ENCODE measurements at regions not wholly inside any gene's neighbourhood (a gene's known extent, or its start where the extent isn't known, plus 50 kb on each side); places are given as distances from the start of the nearest gene placed in this dataset. TPM values are rescaled to one million over a fixed set of nuclear protein-coding genes. Genes with fewer than 3 reads are reported as not detected.
A peak's percentile ranks its signal among the peaks of the same experiment; 100 is the strongest.

- DNase-seq (ENCODE audit: low read depth in 2 of 3, low spot score in 2 of 3): no peak
Observed at GRCh38 chr12:98446682-98447081, 68.7 kb upstream of the TMPO start.

DNA sequence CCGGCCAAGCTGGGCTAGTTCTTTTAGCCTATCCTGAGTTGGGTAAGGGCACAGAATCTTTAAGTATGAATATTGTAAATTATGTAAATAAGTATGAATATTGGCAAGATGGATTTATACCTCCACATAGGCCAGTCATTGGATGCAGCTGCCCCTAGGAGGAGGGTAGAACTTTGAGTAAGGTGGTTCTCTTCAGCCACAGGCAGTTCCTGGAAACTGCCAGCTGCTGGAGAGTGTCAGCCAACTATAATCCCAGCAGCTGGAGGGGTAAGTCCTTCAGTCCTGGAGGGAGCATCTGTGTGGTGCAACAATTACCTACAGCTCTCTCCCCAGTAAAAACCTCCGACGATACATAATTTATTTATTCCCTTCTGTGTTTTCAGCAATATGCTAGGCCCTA, 65.8 kb upstream of the TMPO start:
- DNase-seq (ENCODE audit: low read depth in 2 of 3, low spot score in 2 of 3): no peak

GRCh38 chr12:98453070-98453469, 62.3 kb upstream of the TMPO start:
- DNase-seq (ENCODE audit: low read depth in 2 of 3, low spot score in 2 of 3): no peak

GRCh38 chr12:98453492-98453891, 61.9 kb upstream of the TMPO start:
- DNase-seq (ENCODE audit: low read depth in 2 of 3, low spot score in 2 of 3): no peak

DNA sequence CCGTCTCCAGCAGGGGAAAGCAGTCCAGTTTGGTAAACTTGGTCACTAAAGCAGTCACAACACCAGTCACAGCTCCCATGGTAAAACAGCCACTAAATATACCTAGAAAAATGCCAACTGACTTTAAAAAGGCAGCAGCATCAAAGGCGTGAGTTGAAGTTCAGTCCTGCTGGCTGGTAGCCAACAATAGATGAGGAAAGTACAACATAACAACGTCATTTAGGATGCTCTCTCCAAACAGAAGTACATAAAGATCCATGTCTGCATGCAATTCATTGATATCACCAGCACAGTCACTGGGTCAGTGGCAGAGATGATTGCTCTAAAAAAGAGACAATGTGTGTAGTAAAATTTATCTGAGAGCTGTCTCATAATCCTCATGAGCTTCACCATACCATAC, 59.3 kb upstream of the TMPO start:
- DNase-seq (ENCODE audit: low read depth in 2 of 3, low spot score in 2 of 3): no peak

DNA sequence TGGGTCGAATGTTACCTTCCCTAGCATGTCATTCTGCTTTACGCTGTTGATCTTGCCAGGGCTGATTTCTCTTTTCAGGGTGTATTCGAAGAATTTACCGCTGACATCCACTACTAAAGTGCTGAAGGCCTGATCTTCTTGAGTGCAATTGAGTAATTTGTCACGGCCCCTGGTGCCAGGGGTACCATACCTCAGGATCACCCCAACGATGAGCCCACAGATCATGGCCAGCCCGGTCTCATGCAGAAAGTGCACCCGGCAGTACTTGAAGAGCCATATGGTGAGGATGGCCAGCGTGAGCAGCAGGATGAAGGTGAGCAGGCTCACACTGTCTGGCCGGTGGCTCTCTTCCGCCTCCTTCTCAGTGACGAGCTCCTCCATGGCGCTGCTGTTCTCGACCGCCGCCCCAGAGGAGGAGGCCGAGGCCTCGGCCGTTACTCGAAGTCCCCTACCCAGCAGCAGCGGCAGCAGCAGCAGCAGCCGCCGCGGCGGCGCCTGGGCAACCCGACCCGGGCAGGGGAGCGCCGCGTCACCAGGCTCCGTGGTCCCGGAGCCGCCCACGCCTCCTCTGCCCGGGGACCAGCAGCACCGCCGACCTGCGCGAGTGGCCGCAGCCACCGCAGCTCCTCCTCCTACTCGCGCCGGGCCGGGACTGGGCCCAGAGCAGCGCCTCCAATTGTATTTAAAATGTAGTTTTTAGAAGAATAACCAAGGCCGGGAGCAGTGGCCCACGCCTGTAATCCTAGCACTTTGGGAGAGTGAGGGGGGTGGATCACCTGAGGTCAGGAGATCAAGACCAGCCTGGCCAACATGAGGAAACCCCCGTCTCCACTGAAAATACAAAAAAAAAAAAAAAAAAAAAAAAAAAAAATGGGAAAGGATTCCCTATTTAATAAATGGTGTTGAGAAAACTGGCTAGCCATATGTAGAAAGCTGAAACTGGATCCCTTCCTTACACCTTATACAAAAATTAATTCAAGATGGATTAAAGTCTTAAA, 58.5 kb upstream of the TMPO start:
- DNase-seq (ENCODE audit: low read depth in 2 of 3, low spot score in 2 of 3): peak in 2 of 3 donors; percentile 69 to 81

DNA sequence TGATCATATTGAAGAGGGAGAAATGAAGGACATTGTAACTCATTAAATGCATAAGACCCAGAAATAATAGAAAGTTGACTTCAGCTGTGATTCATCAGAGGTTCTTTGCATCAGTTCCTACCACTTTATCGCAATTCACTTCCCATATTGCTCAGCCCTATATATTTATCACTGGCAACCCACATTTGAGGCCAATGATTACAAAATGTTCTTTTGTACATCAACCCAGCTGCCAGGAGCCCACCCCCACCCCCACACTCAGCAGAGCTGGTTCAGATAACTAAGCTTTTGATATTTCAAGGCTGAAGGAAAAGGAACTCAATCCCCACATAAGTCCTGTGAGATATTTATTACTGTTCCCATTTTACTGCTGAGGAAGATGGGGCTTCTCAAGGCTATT, 51.2 kb upstream of the TMPO start:
- peak in 2 of 3 donors; percentile 16 to 27 for DNase-seq (ENCODE audit: low read depth in 2 of 3, low spot score in 2 of 3)

GRCh38 chr12:98465505-98465904, 49.9 kb upstream of the TMPO start:
- DNase-seq (ENCODE audit: low read depth in 2 of 3, low spot score in 2 of 3): no peak

Small RNA genes in the stretch of these regions (small RNA-seq; reads per million reads assigned to genes)
- not detected for gene AC018659.1
- not detected for gene MIR4303
- not detected for gene MIR4495
- not detected for gene RNU4-41P
- not detected for gene RNU6-36P

All from hematopoietic multipotent progenitor cell (in vitro differentiated cells).